Thoracic aorta (tissue), 2 donors: ENCODE measurements at regions not wholly inside any gene's neighbourhood (a gene's known extent, or its start where the extent isn't known, plus 50 kb on each side); places are given as distances from the start of the nearest gene placed in this dataset.

Experiments
- ATAC-seq: fragments of 150-250 bp; one replicate; pipeline ENCODE4 v1.8.0; 2017; ENCODE audit warnings: low read depth; ENCODE audit not compliant: insufficient number of reproducible peaks, low FRiP score
- DNase-seq: peaks from one replicate; pipeline ENCODE4 v3.0.0-alpha.2; 2020; ENCODE audit warnings: low spot score
- H3K27ac ChIP-seq, 2 donors: fragments of 200-600 bp; sonication (generic); 1 replicate in 1 of 2; 2 replicates in 1 of 2; pipeline ENCODE4 v1.5.1; 2016; ENCODE audit warnings: mild to moderate bottlenecking in 2 of 2, moderate library complexity in 2 of 2
- H3K27me3 ChIP-seq: fragments of 200-600 bp; sonication (generic); replicated peaks from 2 replicates; pipeline ENCODE4 v1.6.0; 2016; ENCODE audit warnings: mild to moderate bottlenecking; ENCODE audit not compliant: insufficient read depth
- H3K36me3 ChIP-seq: fragments of 200-600 bp; sonication (generic); one replicate; pipeline ENCODE4 v1.5.1; 2016
- H3K4me1 ChIP-seq, 2 donors: fragments of 200-600 bp; sonication (generic); 1 replicate in 1 of 2; 2 replicates in 1 of 2; pipeline versions ENCODE4 v1.5.1 to v1.6.0; 2016; ENCODE audit warnings: low read depth in 2 of 2, mild to moderate bottlenecking in 1 of 2; ENCODE audit not compliant: control insufficient read depth in 1 of 2
- H3K4me3 ChIP-seq: fragments of 200-600 bp; sonication (generic); 2 replicates; pipeline ENCODE4 v1.5.1; 2016; ENCODE audit warnings: mild to moderate bottlenecking
- H3K9me3 ChIP-seq: fragments of 200-600 bp; sonication (generic); 2 replicates; pipeline ENCODE4 v1.5.1; 2016
- CTCF ChIP-seq: fragments of 200-600 bp; sonication (generic); IDR thresholded peaks from one replicate; pipeline ENCODE4 v1.5.1; 2019; ENCODE audit warnings: antibody characterized with exemption

GRCh38 chr2:204432196-204432595, 113.1 kb upstream of the PARD3B start:
- Histone ChIP-seq H3K4me3 (no peak overlapping the region), H3K27me3 (no peaks in the 10 kb centered on the region), H3K9me3 (peaks cover 5% of the 10 kb centered on the region), H3K27ac (no peak overlapping the region), H3K4me1 (no peaks in the 10 kb centered on the region), H3K36me3 (no peaks in the 10 kb centered on the region)
- DNase-seq (no peak), ATAC-seq (no peak)
- TF ChIP-seq CTCF, result no peak

GRCh38 chr2:204434660-204435462, 110.4 kb upstream of the PARD3B start:
- H3K4me3 ChIP-seq, result no peak overlapping the region
- ATAC-seq, result no peak
- TF ChIP-seq CTCF, result no peak
- no peaks in the 10 kb centered on the region for H3K27me3 ChIP-seq
- no peaks in the 10 kb centered on the region for H3K4me1 ChIP-seq
- H3K36me3 ChIP-seq, result no peaks in the 10 kb centered on the region
- no peak for DNase-seq
- H3K27ac ChIP-seq, result no peak overlapping the region
- peaks cover 5% of the 10 kb centered on the region for H3K9me3 ChIP-seq

GRCh38 chr2:204436230-204436629, 109.0 kb upstream of the PARD3B start:
- no peak overlapping the region for H3K27ac ChIP-seq
- no peaks in the 10 kb centered on the region for H3K27me3 ChIP-seq
- H3K9me3 ChIP-seq, result peaks cover 5% of the 10 kb centered on the region
- H3K4me3 ChIP-seq, result no peak overlapping the region
- no peaks in the 10 kb centered on the region for H3K4me1 ChIP-seq
- no peak for TF ChIP-seq CTCF
- no peaks in the 10 kb centered on the region for H3K36me3 ChIP-seq
- DNase-seq, result no peak
- no peak for ATAC-seq

- H3K27me3 ChIP-seq, result no peaks in the 10 kb centered on the region
- no peaks in the 10 kb centered on the region for H3K36me3 ChIP-seq
- ATAC-seq (no peak), DNase-seq (no peak)
- H3K4me3 ChIP-seq, result no peak overlapping the region
- TF ChIP-seq CTCF, result no peak
- H3K27ac ChIP-seq, result no peak overlapping the region
- H3K4me1 ChIP-seq, result no peaks in the 10 kb centered on the region
- no peaks in the 10 kb centered on the region for H3K9me3 ChIP-seq
These were observed 107.9 kb upstream of the PARD3B start for GRCh38 chr2:204437408-204437807.

GRCh38 chr2:204437815-204438756, 107.2 kb upstream of the PARD3B start:
- H3K27ac ChIP-seq, result no peak overlapping the region
- no peaks in the 10 kb centered on the region for H3K9me3 ChIP-seq
- no peaks in the 10 kb centered on the region for H3K27me3 ChIP-seq
- H3K36me3 ChIP-seq, result no peaks in the 10 kb centered on the region
- no peak for ATAC-seq
- no peaks in the 10 kb centered on the region for H3K4me1 ChIP-seq
- DNase-seq, result no peak
- no peak overlapping the region for H3K4me3 ChIP-seq
- TF ChIP-seq CTCF, result no peak
